ENCODE measurements at regions not wholly inside any gene's neighbourhood (a gene's known extent, or its start where the extent isn't known, plus 50 kb on each side); places are given as distances from the start of the nearest gene placed in this dataset.

DNA sequence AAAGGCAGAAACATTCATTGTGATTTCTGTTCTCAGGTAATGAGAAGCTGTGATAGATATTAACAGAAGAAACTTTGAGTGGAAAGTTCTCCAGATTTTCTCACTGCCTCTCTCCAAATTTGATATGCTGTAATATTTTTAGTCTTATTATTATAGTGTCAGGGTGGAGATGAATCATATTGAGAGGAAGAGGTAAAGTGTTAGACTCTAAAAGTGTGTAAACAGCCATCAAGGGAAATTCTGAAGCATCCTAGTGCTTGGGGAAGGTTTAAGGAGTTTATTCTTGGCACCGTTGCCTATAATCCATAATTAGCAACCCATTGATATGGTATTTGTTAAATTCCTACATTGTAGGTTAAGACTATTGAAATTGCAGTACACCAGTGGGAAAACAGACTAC, 104.7 kb upstream of the NABP1 start:
- TF ChIP-seq, protein P1, sequence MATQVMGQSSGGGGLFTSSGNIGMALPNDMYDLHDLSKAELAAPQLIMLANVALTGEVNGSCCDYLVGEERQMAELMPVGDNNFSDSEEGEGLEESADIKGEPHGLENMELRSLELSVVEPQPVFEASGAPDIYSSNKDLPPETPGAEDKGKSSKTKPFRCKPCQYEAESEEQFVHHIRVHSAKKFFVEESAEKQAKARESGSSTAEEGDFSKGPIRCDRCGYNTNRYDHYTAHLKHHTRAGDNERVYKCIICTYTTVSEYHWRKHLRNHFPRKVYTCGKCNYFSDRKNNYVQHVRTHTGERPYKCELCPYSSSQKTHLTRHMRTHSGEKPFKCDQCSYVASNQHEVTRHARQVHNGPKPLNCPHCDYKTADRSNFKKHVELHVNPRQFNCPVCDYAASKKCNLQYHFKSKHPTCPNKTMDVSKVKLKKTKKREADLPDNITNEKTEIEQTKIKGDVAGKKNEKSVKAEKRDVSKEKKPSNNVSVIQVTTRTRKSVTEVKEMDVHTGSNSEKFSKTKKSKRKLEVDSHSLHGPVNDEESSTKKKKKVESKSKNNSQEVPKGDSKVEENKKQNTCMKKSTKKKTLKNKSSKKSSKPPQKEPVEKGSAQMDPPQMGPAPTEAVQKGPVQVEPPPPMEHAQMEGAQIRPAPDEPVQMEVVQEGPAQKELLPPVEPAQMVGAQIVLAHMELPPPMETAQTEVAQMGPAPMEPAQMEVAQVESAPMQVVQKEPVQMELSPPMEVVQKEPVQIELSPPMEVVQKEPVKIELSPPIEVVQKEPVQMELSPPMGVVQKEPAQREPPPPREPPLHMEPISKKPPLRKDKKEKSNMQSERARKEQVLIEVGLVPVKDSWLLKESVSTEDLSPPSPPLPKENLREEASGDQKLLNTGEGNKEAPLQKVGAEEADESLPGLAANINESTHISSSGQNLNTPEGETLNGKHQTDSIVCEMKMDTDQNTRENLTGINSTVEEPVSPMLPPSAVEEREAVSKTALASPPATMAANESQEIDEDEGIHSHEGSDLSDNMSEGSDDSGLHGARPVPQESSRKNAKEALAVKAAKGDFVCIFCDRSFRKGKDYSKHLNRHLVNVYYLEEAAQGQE (IDR thresholded peaks at IDR 0.05; ENCODE audit: insufficient replicate concordance, low read depth): no peak
- no peak for TF ChIP-seq SPI1 (IDR thresholded peaks at IDR 0.05; ENCODE audit: borderline replicate concordance, low read depth)
- no peak for TF ChIP-seq GABPA (IDR thresholded peaks at IDR 0.05; ENCODE audit: low read depth)
- no peak for TF ChIP-seq POLR2AphosphoS5 (IDR thresholded peaks at IDR 0.05; ENCODE audit: low read depth)
- TF ChIP-seq, protein P2, sequence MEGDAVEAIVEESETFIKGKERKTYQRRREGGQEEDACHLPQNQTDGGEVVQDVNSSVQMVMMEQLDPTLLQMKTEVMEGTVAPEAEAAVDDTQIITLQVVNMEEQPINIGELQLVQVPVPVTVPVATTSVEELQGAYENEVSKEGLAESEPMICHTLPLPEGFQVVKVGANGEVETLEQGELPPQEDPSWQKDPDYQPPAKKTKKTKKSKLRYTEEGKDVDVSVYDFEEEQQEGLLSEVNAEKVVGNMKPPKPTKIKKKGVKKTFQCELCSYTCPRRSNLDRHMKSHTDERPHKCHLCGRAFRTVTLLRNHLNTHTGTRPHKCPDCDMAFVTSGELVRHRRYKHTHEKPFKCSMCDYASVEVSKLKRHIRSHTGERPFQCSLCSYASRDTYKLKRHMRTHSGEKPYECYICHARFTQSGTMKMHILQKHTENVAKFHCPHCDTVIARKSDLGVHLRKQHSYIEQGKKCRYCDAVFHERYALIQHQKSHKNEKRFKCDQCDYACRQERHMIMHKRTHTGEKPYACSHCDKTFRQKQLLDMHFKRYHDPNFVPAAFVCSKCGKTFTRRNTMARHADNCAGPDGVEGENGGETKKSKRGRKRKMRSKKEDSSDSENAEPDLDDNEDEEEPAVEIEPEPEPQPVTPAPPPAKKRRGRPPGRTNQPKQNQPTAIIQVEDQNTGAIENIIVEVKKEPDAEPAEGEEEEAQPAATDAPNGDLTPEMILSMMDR (IDR thresholded peaks at IDR 0.05; ENCODE audit: insufficient read depth, low read length): no peak
- no peak overlapping the region for H3K27ac ChIP-seq (replicated peaks)
- DNase-seq (ENCODE audit: low read depth in 1 of 2, low spot score in 1 of 2): no peak
- H3K4me3 ChIP-seq (replicated peaks; ENCODE audit: insufficient read depth, low read length): no peak overlapping the region
- H3K27me3 ChIP-seq (ENCODE audit: insufficient read depth, poor library complexity, severe bottlenecking): no peaks in the 10 kb centered on the region

DNA sequence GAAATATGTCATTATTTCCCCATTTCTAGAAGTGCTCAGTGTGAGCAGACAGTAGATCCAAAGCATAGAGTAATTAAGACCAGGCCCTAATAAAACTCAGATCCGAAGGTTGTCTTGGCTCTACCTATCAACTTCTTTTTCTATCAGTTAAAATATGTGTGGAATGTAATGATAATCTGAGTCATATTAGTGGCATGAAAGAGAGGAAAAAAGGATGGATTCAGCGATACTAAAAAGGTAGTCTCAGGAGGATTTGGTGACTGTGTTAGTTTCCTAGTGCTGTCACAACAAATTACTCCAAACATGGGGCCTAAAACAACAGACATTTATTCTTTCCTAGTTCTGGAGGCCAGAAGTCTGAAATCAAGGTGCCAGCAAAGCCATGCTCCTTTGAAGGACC, 103.7 kb upstream of the NABP1 start:
- DNase-seq (ENCODE audit: low read depth in 1 of 2, low spot score in 1 of 2): no peak
- TF ChIP-seq, protein P2 (IDR thresholded peaks at IDR 0.05; ENCODE audit: insufficient read depth, low read length): no peak
- TF ChIP-seq, protein P1 (IDR thresholded peaks at IDR 0.05; ENCODE audit: insufficient replicate concordance, low read depth): no peak
- no peak for TF ChIP-seq SPI1 (IDR thresholded peaks at IDR 0.05; ENCODE audit: borderline replicate concordance, low read depth)
- TF ChIP-seq GABPA (IDR thresholded peaks at IDR 0.05; ENCODE audit: low read depth): no peak
- TF ChIP-seq POLR2AphosphoS5 (IDR thresholded peaks at IDR 0.05; ENCODE audit: low read depth): no peak
- Histone ChIP-seq H3K27ac (replicated peaks) (no peak overlapping the region), H3K27me3 (ENCODE audit: insufficient read depth, poor library complexity, severe bottlenecking) (no peaks in the 10 kb centered on the region), H3K4me3 (replicated peaks; ENCODE audit: insufficient read depth, low read length) (no peak overlapping the region)

DNA sequence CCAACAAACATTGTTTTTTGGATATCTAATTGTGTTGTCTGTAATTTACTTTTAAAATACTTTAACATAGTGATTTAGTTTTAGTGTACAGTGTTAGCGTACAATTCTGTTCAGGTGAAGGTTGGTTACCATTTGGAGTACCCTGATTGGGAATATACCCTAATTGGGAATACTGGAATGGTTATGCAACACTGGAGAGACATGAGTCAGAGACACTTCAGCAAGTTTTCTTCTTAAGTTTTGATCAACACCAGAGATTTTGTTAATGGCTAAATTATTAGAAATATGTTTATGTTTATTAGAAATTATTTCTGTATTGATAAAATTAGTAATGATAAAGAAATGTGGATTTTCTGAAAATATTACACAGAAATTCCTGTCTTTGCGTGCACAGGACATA, 100.3 kb upstream of the NABP1 start:
- Histone ChIP-seq H3K27ac (replicated peaks) (no peak overlapping the region), H3K27me3 (ENCODE audit: insufficient read depth, poor library complexity, severe bottlenecking) (no peaks in the 10 kb centered on the region), H3K4me3 (replicated peaks; ENCODE audit: insufficient read depth, low read length) (no peak overlapping the region)
- DNase-seq (ENCODE audit: low read depth in 1 of 2, low spot score in 1 of 2): no peak
- TF ChIP-seq, protein P1 (IDR thresholded peaks at IDR 0.05; ENCODE audit: insufficient replicate concordance, low read depth): no peak
- TF ChIP-seq, protein P2 (IDR thresholded peaks at IDR 0.05; ENCODE audit: insufficient read depth, low read length): no peak
- TF ChIP-seq SPI1 (IDR thresholded peaks at IDR 0.05; ENCODE audit: borderline replicate concordance, low read depth): no peak
- TF ChIP-seq POLR2AphosphoS5 (IDR thresholded peaks at IDR 0.05; ENCODE audit: low read depth): no peak
- TF ChIP-seq GABPA (IDR thresholded peaks at IDR 0.05; ENCODE audit: low read depth): no peak

Measured in HL-60 (cell line).